Vagina (tissue), 2 donors: ENCODE measurements at regions not wholly inside any gene's neighbourhood (a gene's known extent, or its start where the extent isn't known, plus 50 kb on each side); places are given as distances from the start of the nearest gene placed in this dataset.
A peak's percentile ranks its signal among the peaks of the same experiment; 100 is the strongest.

Source experiments
- DNase-seq, 2 donors: peaks; one replicate each; pipeline ENCODE4 v3.0.0-alpha.2; 2017; ENCODE audit errors: extremely low spot score in 2 of 2
- H3K27ac ChIP-seq: fragments of 200-600 bp; sonication (generic); one replicate; pipeline ENCODE4 v1.5.1; 2019
- H3K27me3 ChIP-seq: fragments of 200-600 bp; sonication (generic); one replicate; pipeline ENCODE4 v1.5.1; 2019
- H3K36me3 ChIP-seq, 2 donors: fragments of 200-600 bp; sonication (generic); one replicate each; pipeline ENCODE4 v1.5.1; 2017 to 2019
- H3K4me1 ChIP-seq: fragments of 200-600 bp; sonication (generic); one replicate; pipeline ENCODE4 v1.5.1; 2019
- H3K4me3 ChIP-seq, 2 donors: fragments of 200-600 bp; sonication (generic); 1 replicate in 1 of 2; 2 replicates in 1 of 2; pipeline ENCODE4 v1.5.1; 2016 to 2019
- H3K9me3 ChIP-seq: fragments of 200-600 bp; sonication (generic); one replicate; pipeline ENCODE4 v1.5.1; 2019
- POLR2A ChIP-seq, 2 donors: fragments of 450-650 bp; IDR thresholded peaks; one replicate each; pipeline ENCODE4 v1.6.1; 2017; ENCODE audit warnings: antibody characterized with exemption in 2 of 2, mild to moderate bottlenecking in 2 of 2, moderate library complexity in 2 of 2
- POLR2AphosphoS5 ChIP-seq, 2 donors: sonication (generic); formaldehyde crosslinking; IDR thresholded peaks; one replicate each; pipeline ENCODE4 v1.9.0; 2017; ENCODE audit warnings: antibody characterized with exemption in 2 of 2, mild to moderate bottlenecking in 2 of 2, low read depth in 1 of 2; ENCODE audit not compliant: insufficient read depth in 1 of 2
- intact Hi-C: fragments of 100-400 bp; cut with DNase I; formaldehyde crosslinking; loops from one replicate; pipeline ENCODE4 v1.15.1; 2023
- TF ChIP-seq, protein P1 (sequence below), 3 experiments: fragments of 450-650 bp in 2 of 3; fragments of 200-600 bp in 1 of 3; sonication (generic) in 1 of 3; IDR thresholded peaks; one replicate each; pipeline ENCODE4 v1.5.1; 2017 to 2019; ENCODE audit warnings: antibody characterized with exemption in 3 of 3, mild to moderate bottlenecking in 2 of 3, moderate library complexity in 2 of 3

DNA sequence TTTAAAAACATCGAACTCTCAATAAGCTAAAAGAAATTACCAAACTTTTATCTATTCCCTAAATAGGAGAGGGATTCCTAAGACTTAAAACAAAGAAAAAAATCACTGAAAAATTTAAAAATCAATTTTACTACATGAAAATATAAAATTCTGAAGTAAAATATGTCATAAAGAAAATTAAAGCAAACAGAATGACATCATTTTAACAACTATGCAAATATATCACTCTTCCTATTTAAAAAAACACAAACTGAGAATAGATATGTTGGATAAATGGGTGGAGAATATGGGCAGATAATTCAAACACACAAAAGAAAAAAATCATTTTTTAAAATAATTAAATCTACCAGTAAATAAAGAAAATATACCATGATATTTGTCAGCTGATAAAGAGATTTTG, 510.0 kb downstream of the BCL11B start:
- H3K27ac ChIP-seq: no peak overlapping the region
- intact Hi-C loops: no loop called here
- no peak for DNase-seq
- no peaks in the 10 kb centered on the region for H3K27me3 ChIP-seq
- no peaks in the 10 kb centered on the region for H3K9me3 ChIP-seq
- no peaks in the 10 kb centered on the region for H3K36me3 ChIP-seq
- H3K4me3 ChIP-seq: no peak overlapping the region
- TF ChIP-seq POLR2A (IDR thresholded peaks at IDR 0.05) (no peak), POLR2AphosphoS5 (IDR thresholded peaks at IDR 0.05; ENCODE audit: insufficient read depth in 1 of 2, low read depth in 1 of 2) (no peak)
- TF ChIP-seq, protein P1, sequence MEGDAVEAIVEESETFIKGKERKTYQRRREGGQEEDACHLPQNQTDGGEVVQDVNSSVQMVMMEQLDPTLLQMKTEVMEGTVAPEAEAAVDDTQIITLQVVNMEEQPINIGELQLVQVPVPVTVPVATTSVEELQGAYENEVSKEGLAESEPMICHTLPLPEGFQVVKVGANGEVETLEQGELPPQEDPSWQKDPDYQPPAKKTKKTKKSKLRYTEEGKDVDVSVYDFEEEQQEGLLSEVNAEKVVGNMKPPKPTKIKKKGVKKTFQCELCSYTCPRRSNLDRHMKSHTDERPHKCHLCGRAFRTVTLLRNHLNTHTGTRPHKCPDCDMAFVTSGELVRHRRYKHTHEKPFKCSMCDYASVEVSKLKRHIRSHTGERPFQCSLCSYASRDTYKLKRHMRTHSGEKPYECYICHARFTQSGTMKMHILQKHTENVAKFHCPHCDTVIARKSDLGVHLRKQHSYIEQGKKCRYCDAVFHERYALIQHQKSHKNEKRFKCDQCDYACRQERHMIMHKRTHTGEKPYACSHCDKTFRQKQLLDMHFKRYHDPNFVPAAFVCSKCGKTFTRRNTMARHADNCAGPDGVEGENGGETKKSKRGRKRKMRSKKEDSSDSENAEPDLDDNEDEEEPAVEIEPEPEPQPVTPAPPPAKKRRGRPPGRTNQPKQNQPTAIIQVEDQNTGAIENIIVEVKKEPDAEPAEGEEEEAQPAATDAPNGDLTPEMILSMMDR (IDR thresholded peaks at IDR 0.05): no peak
- H3K4me1 ChIP-seq: no peaks in the 10 kb centered on the region

DNA sequence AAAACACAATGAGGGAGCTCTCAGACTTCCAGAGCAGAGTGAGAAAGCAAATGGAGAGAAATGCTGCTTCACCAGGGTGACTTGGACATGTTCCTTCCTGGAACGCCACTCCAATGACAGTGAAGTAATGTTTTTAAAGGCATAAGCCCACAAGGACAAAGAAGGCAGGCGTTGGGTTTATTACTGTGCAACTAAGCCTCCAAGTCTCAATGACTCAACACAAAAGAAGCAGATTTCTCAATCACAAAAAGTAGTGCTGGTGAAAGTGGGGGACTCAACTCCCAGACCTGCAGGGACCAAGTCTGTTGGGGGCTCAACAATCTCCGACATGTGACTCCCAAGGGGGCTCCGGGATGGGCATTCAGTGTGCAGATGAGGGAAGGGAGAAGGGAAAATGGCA, 505.2 kb downstream of the BCL11B start:
- Histone ChIP-seq H3K9me3 (no peaks in the 10 kb centered on the region), H3K4me3 (no peak overlapping the region), H3K36me3 (no peaks in the 10 kb centered on the region), H3K4me1 (no peaks in the 10 kb centered on the region), H3K27me3 (no peaks in the 10 kb centered on the region), H3K27ac (no peak overlapping the region)
- intact Hi-C loops: no loop called here
- no peak for TF ChIP-seq POLR2A (IDR thresholded peaks at IDR 0.05)
- TF ChIP-seq POLR2AphosphoS5 (IDR thresholded peaks at IDR 0.05; ENCODE audit: insufficient read depth in 1 of 2, low read depth in 1 of 2): peak in 1 of 2 donors; percentile 23
- peak in 1 of 2 donors; percentile 77 for DNase-seq

DNA sequence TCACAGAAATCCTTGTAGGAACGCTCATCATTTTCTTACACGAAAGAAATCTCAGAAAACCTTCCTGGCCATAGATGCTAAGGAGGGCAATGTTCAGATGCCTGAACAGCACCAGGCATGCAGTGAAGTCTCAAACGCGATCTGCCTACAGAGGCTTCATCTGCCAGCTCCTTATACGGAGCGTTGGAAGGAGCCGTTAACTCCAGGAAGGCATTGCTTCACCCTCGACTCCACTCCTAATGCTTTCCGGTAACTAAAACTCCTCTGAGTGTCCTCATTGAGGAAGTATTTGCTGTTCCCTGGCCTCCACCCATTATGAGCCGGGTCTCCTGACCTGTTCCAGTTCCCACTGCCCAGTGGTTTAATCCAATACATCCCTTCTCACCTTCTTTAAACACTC, 502.7 kb downstream of the BCL11B start:
- Histone ChIP-seq H3K27ac (no peak overlapping the region), H3K4me3 (no peak overlapping the region), H3K36me3 (no peaks in the 10 kb centered on the region), H3K4me1 (no peaks in the 10 kb centered on the region), H3K9me3 (no peaks in the 10 kb centered on the region), H3K27me3 (no peaks in the 10 kb centered on the region)
- no peak for TF ChIP-seq POLR2A (IDR thresholded peaks at IDR 0.05)
- TF ChIP-seq, protein P1 (IDR thresholded peaks at IDR 0.05): no peak
- TF ChIP-seq POLR2AphosphoS5 (IDR thresholded peaks at IDR 0.05; ENCODE audit: insufficient read depth in 1 of 2, low read depth in 1 of 2): no peak
- no peak for DNase-seq
- intact Hi-C loops: no loop called here

DNA sequence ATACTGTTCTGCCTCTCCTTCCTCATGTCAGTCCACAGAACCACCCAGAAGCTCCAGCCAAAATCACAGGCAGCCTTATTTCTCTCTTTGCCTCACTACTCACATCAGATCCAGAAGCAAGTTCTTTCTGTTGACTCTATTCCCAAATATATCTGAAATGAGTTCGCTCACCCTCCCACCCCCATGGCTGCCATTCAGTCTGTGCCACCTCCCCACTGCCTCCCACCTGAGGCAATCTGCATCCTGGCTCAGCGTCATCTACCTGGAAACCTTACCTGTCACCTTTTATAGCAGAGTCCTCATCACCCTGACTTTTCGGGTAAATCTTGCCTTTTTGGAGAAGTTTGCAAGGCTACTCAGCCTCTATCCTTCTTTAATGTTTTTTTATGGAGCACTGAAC, 501.8 kb downstream of the BCL11B start:
- DNase-seq: no peak
- no peak for TF ChIP-seq POLR2AphosphoS5 (IDR thresholded peaks at IDR 0.05; ENCODE audit: insufficient read depth in 1 of 2, low read depth in 1 of 2)
- TF ChIP-seq, protein P1 (IDR thresholded peaks at IDR 0.05): no peak
- no peak for TF ChIP-seq POLR2A (IDR thresholded peaks at IDR 0.05)
- Histone ChIP-seq H3K4me3 (no peak overlapping the region), H3K27ac (no peak overlapping the region), H3K36me3 (no peaks in the 10 kb centered on the region), H3K9me3 (no peaks in the 10 kb centered on the region), H3K27me3 (no peaks in the 10 kb centered on the region), H3K4me1 (no peaks in the 10 kb centered on the region)
- intact Hi-C loops: no loop called here

DNA sequence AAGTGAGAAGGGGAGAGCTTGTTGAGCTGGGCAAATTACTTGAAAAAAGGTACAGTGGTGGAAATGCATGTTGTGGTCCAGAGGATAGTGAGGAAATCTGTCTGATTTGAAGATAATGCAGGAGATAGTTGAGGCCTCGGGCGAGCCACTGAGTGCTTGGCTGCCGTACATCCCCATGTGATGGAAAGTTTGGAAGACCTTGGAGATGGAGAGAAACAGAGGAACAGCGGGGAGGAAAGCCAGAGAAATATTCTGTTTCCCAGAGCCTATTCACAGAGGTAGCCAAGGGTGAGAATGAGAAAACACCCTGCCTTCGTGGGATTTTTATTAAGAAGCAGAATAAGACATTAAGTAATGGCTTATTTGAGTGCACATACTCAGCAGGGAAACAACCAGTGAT, 498.2 kb downstream of the BCL11B start:
- Histone ChIP-seq H3K4me1 (no peaks in the 10 kb centered on the region), H3K4me3 (no peak overlapping the region), H3K27ac (no peak overlapping the region), H3K27me3 (no peaks in the 10 kb centered on the region), H3K36me3 (no peaks in the 10 kb centered on the region), H3K9me3 (no peaks in the 10 kb centered on the region)
- no peak for DNase-seq
- TF ChIP-seq POLR2A (IDR thresholded peaks at IDR 0.05) (no peak), POLR2AphosphoS5 (IDR thresholded peaks at IDR 0.05; ENCODE audit: insufficient read depth in 1 of 2, low read depth in 1 of 2) (no peak)
- TF ChIP-seq, protein P1 (IDR thresholded peaks at IDR 0.05): no peak
- intact Hi-C loops: no loop called here
